HEK293 (cell line): ENCODE measurements at regions not wholly inside any gene's neighbourhood (a gene's known extent, or its start where the extent isn't known, plus 50 kb on each side); places are given as distances from the start of the nearest gene placed in this dataset.

ENCODE experiments used
- CTCF ChIA-PET: fragments of 350-600 bp; formaldehyde crosslinking; extraction: SDS; loops from one replicate; lab custom pipeline; 2021; ENCODE audit warnings: antibody characterized with exemption; lab: Yijun Ruan, JAX
- POLR2A ChIA-PET: fragments of 300-600 bp; formaldehyde crosslinking; extraction: SDS; loops from one replicate; lab custom pipeline; 2020; ENCODE audit warnings: antibody characterized with exemption, inconsistent platforms; lab: Yijun Ruan, JAX
- H3K27ac ChIP-seq: fragments of 200-500 bp; sonication (Bioruptor generic); 2 replicates; pipeline ENCODE4 v1.5.1; 2014; ENCODE audit warnings: low read depth, low read length, control low read depth, inconsistent platforms; ENCODE audit errors: extremely low read depth
- H3K36me3 ChIP-seq, 2 experiments: fragments of 200-500 bp in 1 of 2; sonication (Bioruptor generic) in 1 of 2; 1 replicate in 1 of 2; 2 replicates in 1 of 2; pipeline ENCODE4 v1.5.1; 2014 to 2017; ENCODE audit warnings: inconsistent platforms in 2 of 2, low read length in 2 of 2; ENCODE audit not compliant: control insufficient read depth in 2 of 2, insufficient read depth in 1 of 2
- H3K4me1 ChIP-seq: fragments of 200-500 bp; sonication (Bioruptor generic); 2 replicates; pipeline ENCODE4 v1.5.1; 2014; ENCODE audit warnings: mild to moderate bottlenecking, low read length, inconsistent platforms; ENCODE audit not compliant: control insufficient read depth, insufficient read depth
- H3K4me3 ChIP-seq: 2 replicates; pipeline ENCODE4 v1.5.1; 2011; ENCODE audit warnings: low read depth, mild to moderate bottlenecking, control low read depth, low read length, moderate library complexity
- H3K9me3 ChIP-seq: fragments of 200-500 bp; sonication (Bioruptor generic); 2 replicates; pipeline ENCODE4 v1.5.1; 2014; ENCODE audit warnings: low read depth, low read length, inconsistent platforms; ENCODE audit not compliant: control insufficient read depth, insufficient read depth
- ATF2 ChIP-seq: fragments of 450-650 bp; formaldehyde crosslinking; IDR thresholded peaks from 2 replicates; pipeline ENCODE4 v1.5.1; 2016; ENCODE audit warnings: missing biosample characterization, missing genetic modification characterization, low read depth
- BCL11B ChIP-seq: fragments of 450-650 bp; formaldehyde crosslinking; IDR thresholded peaks from 2 replicates; pipeline ENCODE4 v1.5.1; 2016; ENCODE audit warnings: low read depth, missing biosample characterization, missing genetic modification characterization
- GLI4 ChIP-seq: fragments of 450-650 bp; formaldehyde crosslinking; IDR thresholded peaks from 2 replicates; pipeline ENCODE4 v1.5.1; 2016; ENCODE audit warnings: missing biosample characterization, missing genetic modification characterization
- MZF1 ChIP-seq: fragments of 450-650 bp; formaldehyde crosslinking; IDR thresholded peaks from 2 replicates; pipeline ENCODE4 v1.5.1; 2017; ENCODE audit warnings: missing biosample characterization, missing genetic modification characterization, borderline replicate concordance
- SCRT1 ChIP-seq: fragments of 450-650 bp; formaldehyde crosslinking; IDR thresholded peaks from 2 replicates; pipeline ENCODE4 v1.5.1; 2016; ENCODE audit warnings: missing biosample characterization, missing genetic modification characterization, borderline replicate concordance
- SP3 ChIP-seq: fragments of 450-650 bp; formaldehyde crosslinking; IDR thresholded peaks from 2 replicates; pipeline ENCODE4 v1.5.1; 2016; ENCODE audit warnings: missing biosample characterization, missing genetic modification characterization
- TRIM28 ChIP-seq: IDR thresholded peaks from 2 replicates; pipeline ENCODE4 v1.6.1; 2011; ENCODE audit warnings: low read length, control low read depth, borderline replicate concordance
- ZBTB44 ChIP-seq: fragments of 450-650 bp; IDR thresholded peaks from 2 replicates; pipeline ENCODE4 v1.5.1; 2018; ENCODE audit warnings: missing biosample characterization, mild to moderate bottlenecking, missing genetic modification characterization
- ZFP37 ChIP-seq: fragments of 450-650 bp; formaldehyde crosslinking; IDR thresholded peaks from 2 replicates; pipeline ENCODE4 v1.5.1; 2016; ENCODE audit warnings: missing biosample characterization, missing genetic modification characterization
- ZNF114 ChIP-seq: fragments of 450-650 bp; formaldehyde crosslinking; IDR thresholded peaks from 2 replicates; pipeline ENCODE4 v1.5.0; 2017; ENCODE audit warnings: missing biosample characterization, missing genetic modification characterization
- ZNF132 ChIP-seq: fragments of 450-650 bp; formaldehyde crosslinking; IDR thresholded peaks from 2 replicates; pipeline ENCODE4 v1.5.1; 2017; ENCODE audit warnings: missing biosample characterization, missing genetic modification characterization, borderline replicate concordance
- ZNF19 ChIP-seq: fragments of 450-650 bp; formaldehyde crosslinking; IDR thresholded peaks from 2 replicates; pipeline ENCODE4; 2016; ENCODE audit warnings: missing biosample characterization, missing genetic modification characterization, low read depth
- ZNF214 ChIP-seq: fragments of 450-650 bp; formaldehyde crosslinking; IDR thresholded peaks from 2 replicates; pipeline ENCODE4 v1.5.1; 2017; ENCODE audit warnings: missing biosample characterization, mild to moderate bottlenecking, missing genetic modification characterization, borderline replicate concordance
- ZNF311 ChIP-seq: fragments of 450-650 bp; formaldehyde crosslinking; IDR thresholded peaks from 2 replicates; pipeline ENCODE4 v1.5.1; 2017; ENCODE audit warnings: missing biosample characterization, missing genetic modification characterization, borderline replicate concordance
- ZNF398 ChIP-seq: fragments of 450-650 bp; formaldehyde crosslinking; IDR thresholded peaks from 2 replicates; pipeline ENCODE4 v1.5.1; 2017; ENCODE audit warnings: missing biosample characterization, missing genetic modification characterization
- ZNF521 ChIP-seq: fragments of 450-650 bp; formaldehyde crosslinking; IDR thresholded peaks from 2 replicates; pipeline ENCODE4 v1.5.1; 2017; ENCODE audit warnings: missing biosample characterization, mild to moderate bottlenecking, missing genetic modification characterization
- ZNF555 ChIP-seq: fragments of 450-650 bp; formaldehyde crosslinking; conservative IDR thresholded peaks from 2 replicates; pipeline ENCODE4 v1.5.1; 2017; ENCODE audit warnings: missing biosample characterization, mild to moderate bottlenecking, missing genetic modification characterization, inconsistent platforms
- ZNF624 ChIP-seq: fragments of 450-650 bp; formaldehyde crosslinking; IDR thresholded peaks from 2 replicates; pipeline ENCODE4 v1.5.1; 2017; ENCODE audit warnings: missing biosample characterization, missing genetic modification characterization
- ZNF704 ChIP-seq: fragments of 450-650 bp; formaldehyde crosslinking; IDR thresholded peaks from 2 replicates; pipeline ENCODE4 v1.5.1; 2016; ENCODE audit warnings: missing biosample characterization, missing genetic modification characterization
- ZNF785 ChIP-seq: fragments of 450-650 bp; formaldehyde crosslinking; IDR thresholded peaks from 2 replicates; pipeline ENCODE4 v1.5.1; 2016; ENCODE audit warnings: missing biosample characterization, missing genetic modification characterization
- ZNF792 ChIP-seq: fragments of 450-650 bp; formaldehyde crosslinking; IDR thresholded peaks from 2 replicates; pipeline ENCODE4 v1.5.1; 2016; ENCODE audit warnings: missing biosample characterization, missing genetic modification characterization
- ZSCAN23 ChIP-seq: fragments of 450-650 bp; formaldehyde crosslinking; IDR thresholded peaks from 2 replicates; pipeline ENCODE4 v1.5.1; 2016; ENCODE audit warnings: missing biosample characterization, missing genetic modification characterization
- ZSCAN5A ChIP-seq: fragments of 450-650 bp; formaldehyde crosslinking; IDR thresholded peaks from 2 replicates; pipeline ENCODE4 v1.5.1; 2016; ENCODE audit warnings: missing biosample characterization, missing genetic modification characterization

- TF ChIP-seq ZNF792 (tag by site-specific recombination), result no peak
- TF ChIP-seq ZNF214 (tag by site-specific recombination), result no peak
- TF ChIP-seq ZNF398 (tag by site-specific recombination), result no peak
- TF ChIP-seq GLI4 (tag by site-specific recombination), result no peak
These were observed 548.5 kb upstream of the NRP1 start (continued) for GRCh38 chr10:33882996-33883395.

GRCh38 chr10:33880291-33880690 lies 545.8 kb upstream of the NRP1 start:
- Histone ChIP-seq H3K27ac (no peak overlapping the region), H3K4me1 (peaks cover 7% of the 10 kb centered on the region), H3K4me3 (no peak overlapping the region), H3K36me3 (no peaks in the 10 kb centered on the region), H3K9me3 (no peaks in the 10 kb centered on the region)
- CTCF ChIA-PET, result no interaction called here
- POLR2A ChIA-PET, result interaction anchor here (0.5 kb wide), 1 partner anchor 137 kb away, joined by 3 read pairs; no protein-coding TSS in a partner anchor
- TF ChIP-seq ZNF19, result no peak
- TF ChIP-seq ZNF555 (tag by site-specific recombination), result no peak
- TF ChIP-seq ZNF704 (tag by site-specific recombination), result no peak
- TF ChIP-seq ZSCAN23 (tag by site-specific recombination), result no peak
- no peak for TF ChIP-seq ZFP37
- no peak for TF ChIP-seq ZNF521
- TF ChIP-seq ZSCAN5A (tag by site-specific recombination), result no peak
- no peak for TF ChIP-seq ZNF311 (tag by site-specific recombination)
- no peak for TF ChIP-seq ZBTB44
- TF ChIP-seq MZF1 (tag by site-specific recombination), result no peak
- no peak for TF ChIP-seq BCL11B
- TF ChIP-seq SCRT1 (tag by site-specific recombination), result no peak
- no peak for TF ChIP-seq ZNF785 (tag by site-specific recombination)

- TF ChIP-seq SP3 (tag by site-specific recombination) (no peak), ZNF311 (tag by site-specific recombination) (no peak), ZNF624 (no peak), ZNF132 (no peak), TRIM28 (no peak), ZSCAN5A (tag by site-specific recombination) (no peak), ZNF114 (no peak), ATF2 (tag by site-specific recombination) (no peak)
- H3K4me1 ChIP-seq, result peaks cover 7% of the 10 kb centered on the region
- H3K9me3 ChIP-seq, result no peaks in the 10 kb centered on the region
- CTCF ChIA-PET, result interaction anchor here (0.6 kb wide), 1 partner anchor 426 kb away, joined by 5 read pairs; no protein-coding TSS in a partner anchor
- no peak overlapping the region for H3K4me3 ChIP-seq
- POLR2A ChIA-PET, result no interaction called here
- H3K36me3 ChIP-seq, result no peaks in the 10 kb centered on the region
- no peak overlapping the region for H3K27ac ChIP-seq
These were observed 543.8 kb upstream of the NRP1 start for GRCh38 chr10:33878238-33878786.
